ENCODE measurements at regions not wholly inside any gene's neighbourhood (a gene's known extent, or its start where the extent isn't known, plus 50 kb on each side); places are given as distances from the start of the nearest gene placed in this dataset.

DNA sequence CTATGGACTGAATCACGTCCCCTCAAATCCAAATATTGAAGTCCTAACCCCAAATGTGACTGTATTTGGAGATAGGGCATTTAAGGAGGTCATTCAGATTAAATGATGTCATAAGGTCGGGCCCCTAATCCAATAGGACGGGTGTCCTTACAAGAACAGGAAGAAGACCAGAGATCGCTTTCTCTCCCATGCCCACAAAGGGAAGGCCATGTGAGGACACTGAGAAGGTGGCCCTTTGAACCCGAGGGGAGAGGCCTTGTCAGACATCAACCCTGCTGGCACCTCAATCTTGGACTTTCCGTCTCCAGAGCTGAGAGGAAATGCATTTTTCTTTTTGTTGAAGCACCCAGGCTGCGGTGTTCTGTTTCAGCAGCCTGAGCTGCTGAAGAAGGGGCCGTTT lies 72.3 kb upstream of the KLF6 start:
- intact Hi-C loops (cut with DNase I; ENCODE audit: low total_unique reads), result no loop called here
- Histone ChIP-seq H3K9me3 (no peaks in the 10 kb centered on the region), H3K36me3 (no peaks in the 10 kb centered on the region), H3K4me1 (peaks cover 18 to 26% (median 20%) of the 10 kb centered on the region in 4 donors), H3K4me3 (no peak overlapping the region), H3K27me3 (no peaks in the 10 kb centered on the region), H3K27ac (no peak overlapping the region)
- DNase-seq, result no peak
- TF ChIP-seq POLR2AphosphoS5 (IDR thresholded peaks at IDR 0.05) (no peak), POLR2A (IDR thresholded peaks at IDR 0.05) (no peak), EP300 (IDR thresholded peaks at IDR 0.05; ENCODE audit: low read depth) (no peak)
- TF ChIP-seq, protein P1, sequence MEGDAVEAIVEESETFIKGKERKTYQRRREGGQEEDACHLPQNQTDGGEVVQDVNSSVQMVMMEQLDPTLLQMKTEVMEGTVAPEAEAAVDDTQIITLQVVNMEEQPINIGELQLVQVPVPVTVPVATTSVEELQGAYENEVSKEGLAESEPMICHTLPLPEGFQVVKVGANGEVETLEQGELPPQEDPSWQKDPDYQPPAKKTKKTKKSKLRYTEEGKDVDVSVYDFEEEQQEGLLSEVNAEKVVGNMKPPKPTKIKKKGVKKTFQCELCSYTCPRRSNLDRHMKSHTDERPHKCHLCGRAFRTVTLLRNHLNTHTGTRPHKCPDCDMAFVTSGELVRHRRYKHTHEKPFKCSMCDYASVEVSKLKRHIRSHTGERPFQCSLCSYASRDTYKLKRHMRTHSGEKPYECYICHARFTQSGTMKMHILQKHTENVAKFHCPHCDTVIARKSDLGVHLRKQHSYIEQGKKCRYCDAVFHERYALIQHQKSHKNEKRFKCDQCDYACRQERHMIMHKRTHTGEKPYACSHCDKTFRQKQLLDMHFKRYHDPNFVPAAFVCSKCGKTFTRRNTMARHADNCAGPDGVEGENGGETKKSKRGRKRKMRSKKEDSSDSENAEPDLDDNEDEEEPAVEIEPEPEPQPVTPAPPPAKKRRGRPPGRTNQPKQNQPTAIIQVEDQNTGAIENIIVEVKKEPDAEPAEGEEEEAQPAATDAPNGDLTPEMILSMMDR (IDR thresholded peaks at IDR 0.05), result no peak
- 80 to 89% methylated on average over 8 of the region's 8 CpGs for WGBS, 2 donors (ENCODE audit: low coverage in 1 of 2)
- in situ Hi-C loops (cut with MboI; ENCODE audit: low pct_ligation_motif_present in 1 of 4, low pct_unique_long_range_greater_than_20kb in 1 of 4, low sequenced_read_pairs in 3 of 4), result loop anchor here in 1 of 4 donors (10.0 kb wide), 1 partner anchor 73 kb away; the partner anchor contains the start of gene KLF6

DNA sequence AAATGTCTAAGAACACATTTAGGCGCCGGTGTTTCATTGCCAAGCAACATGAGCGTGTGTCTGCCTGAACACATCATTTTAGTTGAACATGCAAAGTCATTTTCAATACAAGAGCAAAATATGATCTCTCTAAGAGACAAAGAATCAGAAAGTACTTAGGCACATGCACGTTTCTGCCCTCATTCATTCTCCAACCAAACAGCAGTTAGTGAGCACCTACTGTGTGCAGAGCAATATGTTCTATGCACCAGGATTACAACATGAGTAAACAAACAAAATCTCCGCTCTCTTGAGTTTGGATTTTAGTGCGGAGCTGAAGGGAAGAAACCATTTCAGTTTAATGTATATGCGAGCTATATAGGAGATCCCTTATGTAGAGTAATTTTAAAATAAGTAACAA lies 71.6 kb upstream of the KLF6 start:
- Histone ChIP-seq H3K36me3 (no peaks in the 10 kb centered on the region), H3K4me3 (no peak overlapping the region), H3K9me3 (no peaks in the 10 kb centered on the region), H3K27me3 (no peaks in the 10 kb centered on the region), H3K4me1 (peaks cover 24 to 33% (median 26%) of the 10 kb centered on the region in 4 donors), H3K27ac (no peak overlapping the region)
- intact Hi-C loops (cut with DNase I; ENCODE audit: low total_unique reads), result no loop called here
- no peak for DNase-seq
- in situ Hi-C loops (cut with MboI; ENCODE audit: low pct_ligation_motif_present in 1 of 4, low pct_unique_long_range_greater_than_20kb in 1 of 4, low sequenced_read_pairs in 3 of 4), result loop anchor here in 1 of 4 donors (10.0 kb wide), 1 partner anchor 72 kb away; the partner anchor contains the start of gene KLF6
- no peak for TF ChIP-seq POLR2A (IDR thresholded peaks at IDR 0.05)
- TF ChIP-seq POLR2AphosphoS5 (IDR thresholded peaks at IDR 0.05), result no peak
- no peak for TF ChIP-seq EP300 (IDR thresholded peaks at IDR 0.05; ENCODE audit: low read depth)
- TF ChIP-seq, protein P1 (IDR thresholded peaks at IDR 0.05), result no peak
- 93 to 98% methylated on average over 6 to 7 of the region's 7 CpGs for WGBS, 2 donors (ENCODE audit: low coverage in 1 of 2)

DNA sequence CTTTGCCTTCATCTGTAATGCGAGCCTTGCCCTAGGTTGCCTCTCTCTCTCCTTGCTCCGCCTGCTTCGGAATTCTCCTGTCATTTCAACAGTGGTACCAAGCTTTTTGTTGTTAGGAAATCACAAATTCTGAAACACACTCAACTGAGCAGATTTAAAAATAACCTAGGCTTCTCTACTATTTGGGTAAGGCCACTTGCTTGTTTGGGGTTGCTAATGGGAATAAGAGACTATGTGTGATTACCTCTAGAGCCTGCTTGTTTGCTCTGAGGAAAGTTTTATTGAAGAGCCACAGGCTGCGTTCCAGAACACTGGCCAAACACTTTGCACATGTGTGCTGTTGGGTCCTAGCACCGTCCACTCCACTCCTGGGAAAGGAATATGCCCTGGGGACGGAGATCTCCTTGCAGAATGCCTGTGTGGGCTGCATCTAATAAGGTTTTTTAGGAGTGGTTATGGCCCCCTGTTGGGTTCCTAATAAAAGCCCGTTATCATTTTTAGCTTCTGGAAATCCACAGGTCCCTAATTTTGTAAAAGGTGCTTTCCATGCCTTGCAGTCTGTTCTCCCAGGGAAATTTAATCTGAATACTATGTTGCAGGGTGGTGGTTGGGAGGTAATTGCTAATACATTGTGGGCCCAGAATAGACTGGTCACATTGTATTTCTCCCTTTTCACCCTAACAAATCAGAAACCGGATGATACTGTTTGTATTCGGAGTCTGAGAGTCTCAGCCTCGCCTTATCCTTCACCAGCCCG lies 68.7 kb upstream of the KLF6 start:
- DNase-seq, result peak; percentile 76
- Histone ChIP-seq H3K4me3 (peak overlapping the region in 1 of 4 donors; percentile 5), H3K9me3 (no peaks in the 10 kb centered on the region), H3K27ac (peak overlapping the region; percentile 88 to 93 (median 92)), H3K27me3 (no peaks in the 10 kb centered on the region), H3K4me1 (peaks cover 32 to 43% (median 38%) of the 10 kb centered on the region in 4 donors), H3K36me3 (no peaks in the 10 kb centered on the region)
- 46 to 47% methylated on average over 7 to 11 of the region's 11 CpGs for WGBS, 2 donors (ENCODE audit: low coverage in 1 of 2)
- TF ChIP-seq, protein P1 (IDR thresholded peaks at IDR 0.05), result no peak
- peak; percentile 58 for TF ChIP-seq POLR2A (IDR thresholded peaks at IDR 0.05)
- TF ChIP-seq POLR2AphosphoS5 (IDR thresholded peaks at IDR 0.05), result peak in 2 of 3 donors; percentile 70 to 80
- intact Hi-C loops (cut with DNase I; ENCODE audit: low total_unique reads), result no loop called here
- in situ Hi-C loops (cut with MboI; ENCODE audit: low pct_ligation_motif_present in 1 of 4, low pct_unique_long_range_greater_than_20kb in 1 of 4, low sequenced_read_pairs in 3 of 4), result loop anchor here in 1 of 4 donors (10.0 kb wide), 1 partner anchor 69 kb away; the partner anchor contains the start of gene KLF6

DNA sequence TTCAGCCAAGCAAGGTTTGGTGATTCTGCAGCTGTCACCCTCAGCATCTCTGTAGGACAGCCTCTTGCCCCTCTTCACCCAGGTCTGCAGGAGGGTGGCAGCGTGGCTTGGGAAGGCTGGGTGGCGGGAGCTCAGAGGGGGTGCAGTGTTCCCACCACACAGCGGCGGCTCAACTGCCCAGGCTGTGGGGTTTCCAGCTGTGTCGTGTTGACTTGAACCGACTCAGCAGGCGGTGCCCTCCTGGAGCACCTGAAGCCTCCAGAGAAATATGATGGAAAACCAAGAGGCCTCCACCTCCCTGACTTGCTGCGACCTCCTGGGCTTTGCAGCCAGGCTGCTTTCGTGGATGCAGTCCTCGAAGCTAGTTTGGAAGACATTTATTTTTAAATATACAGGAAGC lies 68.0 kb upstream of the KLF6 start:
- 66 to 100% methylated on average over 1 to 9 of the region's 10 CpGs for WGBS, 2 donors (ENCODE audit: low coverage in 1 of 2)
- H3K9me3 ChIP-seq, result no peaks in the 10 kb centered on the region
- H3K27me3 ChIP-seq, result no peaks in the 10 kb centered on the region
- peak overlapping the region; percentile 88 to 93 (median 92) for H3K27ac ChIP-seq
- TF ChIP-seq POLR2A (IDR thresholded peaks at IDR 0.05) (no peak), EP300 (IDR thresholded peaks at IDR 0.05; ENCODE audit: low read depth) (no peak), POLR2AphosphoS5 (IDR thresholded peaks at IDR 0.05) (no peak)
- TF ChIP-seq, protein P1 (IDR thresholded peaks at IDR 0.05), result no peak
- intact Hi-C loops (cut with DNase I; ENCODE audit: low total_unique reads) (no loop called here), in situ Hi-C loops (cut with MboI; ENCODE audit: low pct_ligation_motif_present in 1 of 4, low pct_unique_long_range_greater_than_20kb in 1 of 4, low sequenced_read_pairs in 3 of 4) (loop anchor here in 1 of 4 donors (10.0 kb wide), 1 partner anchor 68 kb away; the partner anchor contains the start of gene KLF6)
- peaks cover 32 to 43% (median 38%) of the 10 kb centered on the region in 4 donors for H3K4me1 ChIP-seq
- no peaks in the 10 kb centered on the region for H3K36me3 ChIP-seq
- DNase-seq, result no peak
- H3K4me3 ChIP-seq, result peak overlapping the region in 1 of 4 donors; percentile 5
